Gastrocnemius medialis (tissue), 4 donors: ENCODE measurements at regions not wholly inside any gene's neighbourhood (a gene's known extent, or its start where the extent isn't known, plus 50 kb on each side); places are given as distances from the start of the nearest gene placed in this dataset.

Experiments used
- CTCF ChIP-seq, 5 experiments: fragments of 450-650 bp in 3 of 5; fragments of 200-600 bp in 2 of 5; sonication (generic) in 2 of 5; IDR thresholded peaks in 4 of 5; conservative IDR thresholded peaks in 1 of 5; 1 replicate in 4 of 5; 2 replicates in 1 of 5; pipeline ENCODE4 v1.5.1; 2016 to 2019; ENCODE audit warnings: antibody characterized with exemption in 5 of 5, mild to moderate bottlenecking in 3 of 5, moderate library complexity in 3 of 5
- POLR2A ChIP-seq, 2 donors: fragments of 450-650 bp; IDR thresholded peaks; one replicate each; pipeline ENCODE4 v1.6.1; 2017; ENCODE audit warnings: antibody characterized with exemption in 2 of 2, mild to moderate bottlenecking in 2 of 2, moderate library complexity in 2 of 2

- TF ChIP-seq POLR2A (IDR thresholded peaks at IDR 0.05) (no peak), CTCF (IDR thresholded peaks at IDR 0.05 in 4 of 5, conservative IDR thresholded peaks at IDR 0.05 in 1 of 5) (no peak)
Measured at GRCh38 chr16:13414154-13414553, 505.8 kb upstream of the ERCC4 start.
